Caco-2 (cell line): ENCODE measurements at regions not wholly inside any gene's neighbourhood (a gene's known extent, or its start where the extent isn't known, plus 50 kb on each side); places are given as distances from the start of the nearest gene placed in this dataset.

Source experiments
- BruUV-seq: library from RNA; stranded (reverse); fragments of 400-500 nt; replicated peaks from 2 replicates; lab custom pipeline; 2021; lab: Mats Ljungman, UMichigan
- CTCF ChIA-PET: fragments of 300-600 bp; sonication (Branson Sonifier 250); formaldehyde crosslinking; loops from one replicate; lab custom pipeline; 2022; ENCODE audit warnings: antibody characterized with exemption; lab: Charles Lee
- POLR2A ChIA-PET: fragments of 300-600 bp; sonication (Branson Sonifier 250); formaldehyde crosslinking; loops from one replicate; lab custom pipeline; 2022; ENCODE audit warnings: antibody characterized with exemption; lab: Charles Lee
- DNase-seq, 2 experiments: peaks; one replicate each; pipeline versions ENCODE4 v3.0.0 to v3.0.0-alpha.2; 2020 to 2022
- H3K27me3 ChIP-seq: replicated peaks from 2 replicates; pipeline ENCODE4 v1.6.0; 2011; ENCODE audit warnings: low read length; ENCODE audit not compliant: control insufficient read depth, insufficient read depth
- H3K36me3 ChIP-seq: 2 replicates; pipeline ENCODE4 v1.5.1; 2011; ENCODE audit warnings: low read length; ENCODE audit not compliant: control insufficient read depth, insufficient read depth
- H3K4me1 ChIP-seq: fragments of 250-450 bp; sonication (Bioruptor Pico); 2 replicates; pipeline ENCODE4 v1.5.1; 2020; ENCODE audit warnings: mild to moderate bottlenecking
- H3K4me3 ChIP-seq: 2 replicates; pipeline ENCODE4 v1.5.1; 2011; ENCODE audit warnings: low read depth, mild to moderate bottlenecking, control low read depth, low read length
- H3K9me3 ChIP-seq: fragments of 250-450 bp; sonication (Bioruptor Pico); 2 replicates; pipeline ENCODE4 v1.5.1; 2020; ENCODE audit warnings: mild to moderate bottlenecking, moderate library complexity
- H3K27ac Mint-ChIP-seq: one replicate; pipeline ENCODE4 v1.8.0; 2022; ENCODE audit warnings: mixed read lengths; ENCODE audit not compliant: unreplicated experiment
- H3K27me3 Mint-ChIP-seq: one replicate; pipeline ENCODE4 v1.8.0; 2022; ENCODE audit warnings: mixed read lengths; ENCODE audit not compliant: insufficient read depth, unreplicated experiment
- H3K36me3 Mint-ChIP-seq: one replicate; pipeline ENCODE4 v1.8.0; 2022; ENCODE audit warnings: mild to moderate bottlenecking, mixed read lengths; ENCODE audit not compliant: insufficient read depth, unreplicated experiment
- H3K4me1 Mint-ChIP-seq: one replicate; pipeline ENCODE4 v1.8.0; 2022; ENCODE audit warnings: low read depth, mixed read lengths; ENCODE audit not compliant: unreplicated experiment
- H3K4me3 Mint-ChIP-seq: one replicate; pipeline ENCODE4 v1.8.0; 2022; ENCODE audit warnings: mild to moderate bottlenecking, moderate library complexity, mixed read lengths; ENCODE audit not compliant: unreplicated experiment
- H3K9me3 Mint-ChIP-seq: one replicate; pipeline ENCODE4 v1.8.0; 2022; ENCODE audit warnings: mixed read lengths; ENCODE audit not compliant: unreplicated experiment
- CTCF ChIP-seq, 2 experiments: fragments of 200-600 bp in 1 of 2; IDR thresholded peaks; 1 replicate in 1 of 2; 2 replicates in 1 of 2; pipeline versions ENCODE4 v1.5.1 to v1.8.0; 2011 to 2022; ENCODE audit warnings: antibody characterized with exemption in 1 of 2, control low read depth in 1 of 2, inconsistent platforms in 1 of 2, low read depth in 1 of 2, low read length in 1 of 2, mild to moderate bottlenecking in 1 of 2, moderate library complexity in 1 of 2; ENCODE audit not compliant: insufficient read depth in 1 of 2, severe bottlenecking in 1 of 2, unreplicated experiment in 1 of 2
- intact Hi-C: fragments of 100-400 bp; cut with micrococcal nuclease; formaldehyde crosslinking; loops from one replicate; pipeline ENCODE4 v1.10.0; 2022; ENCODE audit not compliant: unreplicated experiment

GRCh38 chr3:174531262-174531982, 327.7 kb upstream of the NAALADL2 start:
- ChIA-PET CTCF (no interaction called here), POLR2A (no interaction called here)
- H3K4me1 ChIP-seq, result peaks cover 49% of the 10 kb centered on the region
- Mint-ChIP-seq H3K36me3 (peaks cover 12% of the 10 kb centered on the region), H3K4me3 (peak overlapping the region; percentile 41), H3K27ac (peak overlapping the region; percentile 69), H3K4me1 (peaks cover 32% of the 10 kb centered on the region), H3K9me3 (peaks cover 20% of the 10 kb centered on the region), H3K27me3 (no peaks in the 10 kb centered on the region)
- no peak for DNase-seq
- H3K9me3 ChIP-seq, result no peaks in the 10 kb centered on the region; the same call in none of the 2 replicates
- intact Hi-C loops, result loop anchor here (1.0 to 10.0 kb wide), 2 partner anchors 90 to 423 kb away; no protein-coding TSS in a partner anchor
- BruUV-seq, result no TSS peak
- TF ChIP-seq CTCF (IDR thresholded peaks at IDR 0.05; ENCODE audit: insufficient read depth in 1 of 2, low read depth in 1 of 2, low read length in 1 of 2, severe bottlenecking in 1 of 2, unreplicated experiment in 1 of 2), result no peak
- no peak overlapping the region for H3K4me3 ChIP-seq
- no peaks in the 10 kb centered on the region for H3K36me3 ChIP-seq
- no peaks in the 10 kb centered on the region for H3K27me3 ChIP-seq

GRCh38 chr3:174532216-174532615, 326.9 kb upstream of the NAALADL2 start:
- Histone ChIP-seq H3K36me3 (no peaks in the 10 kb centered on the region), H3K27me3 (no peaks in the 10 kb centered on the region), H3K9me3 (no peaks in the 10 kb centered on the region; the same call in 1 of the 2 replicates), H3K4me1 (peaks cover 49% of the 10 kb centered on the region), H3K4me3 (no peak overlapping the region)
- peaks cover 12% of the 10 kb centered on the region for H3K36me3 Mint-ChIP-seq
- intact Hi-C loops, result loop anchor here (10.0 kb wide), 1 partner anchor 423 kb away; no protein-coding TSS in a partner anchor
- peak overlapping the region; percentile 69 for H3K27ac Mint-ChIP-seq
- no TSS peak for BruUV-seq
- TF ChIP-seq CTCF (IDR thresholded peaks at IDR 0.05; ENCODE audit: insufficient read depth in 1 of 2, low read depth in 1 of 2, low read length in 1 of 2, severe bottlenecking in 1 of 2, unreplicated experiment in 1 of 2), result no peak
- H3K4me3 Mint-ChIP-seq, result no peak overlapping the region
- peaks cover 32% of the 10 kb centered on the region for H3K4me1 Mint-ChIP-seq
- no peak for DNase-seq
- H3K27me3 Mint-ChIP-seq, result no peaks in the 10 kb centered on the region
- POLR2A ChIA-PET, result no interaction called here
- peaks cover 20% of the 10 kb centered on the region for H3K9me3 Mint-ChIP-seq
- CTCF ChIA-PET, result no interaction called here

- Histone ChIP-seq H3K27me3 (no peaks in the 10 kb centered on the region), H3K4me3 (no peak overlapping the region), H3K36me3 (no peaks in the 10 kb centered on the region), H3K9me3 (no peaks in the 10 kb centered on the region; the same call in 1 of the 2 replicates), H3K4me1 (peaks cover 49% of the 10 kb centered on the region)
- BruUV-seq, result no TSS peak
- Mint-ChIP-seq H3K36me3 (peaks cover 12% of the 10 kb centered on the region), H3K27ac (no peak overlapping the region), H3K4me3 (no peak overlapping the region), H3K9me3 (peaks cover 20% of the 10 kb centered on the region), H3K4me1 (peaks cover 32% of the 10 kb centered on the region), H3K27me3 (no peaks in the 10 kb centered on the region)
- no peak for TF ChIP-seq CTCF (IDR thresholded peaks at IDR 0.05; ENCODE audit: insufficient read depth in 1 of 2, low read depth in 1 of 2, low read length in 1 of 2, severe bottlenecking in 1 of 2, unreplicated experiment in 1 of 2)
- POLR2A ChIA-PET, result no interaction called here
- CTCF ChIA-PET, result no interaction called here
- no peak for DNase-seq
- intact Hi-C loops, result loop anchor here (10.0 kb wide), 1 partner anchor 422 kb away; no protein-coding TSS in a partner anchor
Measured at GRCh38 chr3:174532776-174533175, 326.4 kb upstream of the NAALADL2 start.
